HL-60 (cell line): ENCODE measurements at regions not wholly inside any gene's neighbourhood (a gene's known extent, or its start where the extent isn't known, plus 50 kb on each side); places are given as distances from the start of the nearest gene placed in this dataset.
A peak's percentile ranks its signal among the peaks of the same experiment; 100 is the strongest.

Source experiments
- DNase-seq, 2 experiments: peaks; one replicate each; pipeline ENCODE4 v3.0.0-alpha.2; 2010 to 2020; ENCODE audit warnings: low read depth in 1 of 2, low spot score in 1 of 2
- H3K27ac ChIP-seq: fragments of 250-450 bp; sonication (Bioruptor Pico); replicated peaks from 2 replicates; pipeline ENCODE4 v1.5.1; 2020; ENCODE audit warnings: mild to moderate bottlenecking, moderate library complexity
- H3K27me3 ChIP-seq: fragments of 250-450 bp; sonication (Bioruptor Pico); 2 replicates; pipeline ENCODE4 v1.5.1; 2021; ENCODE audit warnings: mild to moderate bottlenecking, moderate library complexity; ENCODE audit not compliant: insufficient read depth, poor library complexity, severe bottlenecking
- H3K4me3 ChIP-seq: replicated peaks from 2 replicates; pipeline ENCODE4 v1.5.1; 2011; ENCODE audit warnings: mild to moderate bottlenecking, control low read depth, low read length; ENCODE audit not compliant: insufficient read depth
- GABPA ChIP-seq: IDR thresholded peaks from 2 replicates; pipeline ENCODE4 v1.6.1; 2012; ENCODE audit warnings: low read depth
- POLR2AphosphoS5 ChIP-seq: IDR thresholded peaks from 2 replicates; pipeline ENCODE4 v1.6.1; 2012; ENCODE audit warnings: low read depth
- REST ChIP-seq: IDR thresholded peaks from 2 replicates; pipeline ENCODE4 v1.6.1; 2012; ENCODE audit warnings: low read depth; ENCODE audit not compliant: insufficient replicate concordance
- SPI1 ChIP-seq: IDR thresholded peaks from 2 replicates; pipeline ENCODE4 v1.6.1; 2012; ENCODE audit warnings: low read depth, mild to moderate bottlenecking, borderline replicate concordance
- TF ChIP-seq, protein P1 (sequence below): IDR thresholded peaks from one replicate; pipeline ENCODE4 v1.5.1; 2011; ENCODE audit warnings: low read length, control low read depth, inconsistent platforms; ENCODE audit not compliant: insufficient read depth

DNA sequence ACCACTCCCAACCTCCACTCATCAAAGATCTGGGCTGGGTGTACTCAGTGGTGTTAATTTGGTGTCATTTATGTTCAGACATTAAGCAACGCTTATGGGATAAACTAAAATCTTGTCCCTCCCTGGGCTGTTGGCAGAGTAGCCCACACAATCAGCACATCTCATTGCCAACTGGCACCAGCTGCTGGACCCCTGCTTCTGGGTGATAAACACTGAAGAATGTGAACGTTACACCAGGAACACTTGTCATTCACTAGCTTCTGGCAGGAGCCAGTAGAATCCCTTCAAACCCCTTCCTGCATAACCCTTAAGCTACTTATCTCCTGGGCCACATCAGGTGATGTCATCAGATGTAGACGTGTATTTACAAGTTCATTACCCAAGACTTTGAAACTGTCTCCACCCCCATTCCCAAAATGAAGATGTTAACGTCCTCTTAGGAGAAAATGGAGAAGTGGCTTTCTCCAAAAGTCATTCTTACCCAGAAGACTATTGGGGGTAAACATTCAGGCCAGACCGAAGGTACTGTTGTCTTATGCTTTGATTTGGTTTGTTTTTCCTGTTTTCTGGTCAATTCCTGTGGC is 107.8 kb upstream of the CD93 start:
- H3K27ac ChIP-seq, result peak overlapping the region; percentile 28; the same call in 1 of the 2 replicates
- peak; percentile 36 to 77 for DNase-seq
- H3K4me3 ChIP-seq, result no peak overlapping the region
- H3K27me3 ChIP-seq, result no peaks in the 10 kb centered on the region
- peak; percentile 84 for TF ChIP-seq SPI1
- TF ChIP-seq, protein P1, sequence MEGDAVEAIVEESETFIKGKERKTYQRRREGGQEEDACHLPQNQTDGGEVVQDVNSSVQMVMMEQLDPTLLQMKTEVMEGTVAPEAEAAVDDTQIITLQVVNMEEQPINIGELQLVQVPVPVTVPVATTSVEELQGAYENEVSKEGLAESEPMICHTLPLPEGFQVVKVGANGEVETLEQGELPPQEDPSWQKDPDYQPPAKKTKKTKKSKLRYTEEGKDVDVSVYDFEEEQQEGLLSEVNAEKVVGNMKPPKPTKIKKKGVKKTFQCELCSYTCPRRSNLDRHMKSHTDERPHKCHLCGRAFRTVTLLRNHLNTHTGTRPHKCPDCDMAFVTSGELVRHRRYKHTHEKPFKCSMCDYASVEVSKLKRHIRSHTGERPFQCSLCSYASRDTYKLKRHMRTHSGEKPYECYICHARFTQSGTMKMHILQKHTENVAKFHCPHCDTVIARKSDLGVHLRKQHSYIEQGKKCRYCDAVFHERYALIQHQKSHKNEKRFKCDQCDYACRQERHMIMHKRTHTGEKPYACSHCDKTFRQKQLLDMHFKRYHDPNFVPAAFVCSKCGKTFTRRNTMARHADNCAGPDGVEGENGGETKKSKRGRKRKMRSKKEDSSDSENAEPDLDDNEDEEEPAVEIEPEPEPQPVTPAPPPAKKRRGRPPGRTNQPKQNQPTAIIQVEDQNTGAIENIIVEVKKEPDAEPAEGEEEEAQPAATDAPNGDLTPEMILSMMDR, result no peak

- Histone ChIP-seq H3K27me3 (no peaks in the 10 kb centered on the region), H3K4me3 (no peak overlapping the region), H3K27ac (no peak overlapping the region)
- no peak for DNase-seq
- TF ChIP-seq REST (no peak), GABPA (no peak), SPI1 (no peak), POLR2AphosphoS5 (no peak)
- TF ChIP-seq, protein P1, result no peak
Observed at GRCh38 chr20:23192469-23192868, 106.3 kb upstream of the CD93 start.

- TF ChIP-seq REST (no peak), SPI1 (no peak), POLR2AphosphoS5 (no peak), GABPA (no peak)
- TF ChIP-seq, protein P1, result no peak
- Histone ChIP-seq H3K4me3 (no peak overlapping the region), H3K27me3 (no peaks in the 10 kb centered on the region), H3K27ac (no peak overlapping the region)
- DNase-seq, result no peak
Observed at GRCh38 chr20:23190557-23190956, 104.4 kb upstream of the CD93 start.

DNA sequence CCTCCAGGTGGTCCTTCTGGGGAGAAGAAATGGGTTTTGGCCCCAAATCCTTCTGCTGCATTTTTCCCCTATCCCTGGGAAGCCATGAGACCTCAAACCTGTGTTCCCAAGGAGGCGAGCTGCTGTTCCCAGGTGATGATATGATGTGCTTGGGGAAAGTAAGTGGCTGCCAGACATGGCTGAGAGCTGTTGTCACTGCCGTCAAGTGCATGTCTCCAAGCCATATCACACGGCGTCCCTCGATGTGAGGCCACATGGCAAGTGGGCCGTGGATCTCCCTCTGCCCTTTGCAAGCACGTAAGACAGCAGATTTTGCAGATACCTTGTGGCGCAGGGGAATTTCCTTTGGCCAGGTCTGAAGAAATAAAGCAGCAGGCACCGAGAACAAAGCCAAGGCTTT is 103.7 kb upstream of the CD93 start:
- H3K4me3 ChIP-seq, result no peak overlapping the region
- no peak for DNase-seq

More for the DNA sequence above, 103.7 kb upstream of the CD93 start:
- TF ChIP-seq SPI1, result no peak
- TF ChIP-seq REST, result no peak
- TF ChIP-seq POLR2AphosphoS5, result no peak
- TF ChIP-seq, protein P1, result no peak
- TF ChIP-seq GABPA, result no peak
- H3K27ac ChIP-seq, result no peak overlapping the region
- no peaks in the 10 kb centered on the region for H3K27me3 ChIP-seq
